ENCODE measurements at regions not wholly inside any gene's neighbourhood (a gene's known extent, or its start where the extent isn't known, plus 50 kb on each side); places are given as distances from the start of the nearest gene placed in this dataset.
"Not testable (repeated sequence)": the region's sequence is repeated elsewhere in the genome, so short reads cannot be mapped to it uniquely, and the experiment has no call there.

DNA sequence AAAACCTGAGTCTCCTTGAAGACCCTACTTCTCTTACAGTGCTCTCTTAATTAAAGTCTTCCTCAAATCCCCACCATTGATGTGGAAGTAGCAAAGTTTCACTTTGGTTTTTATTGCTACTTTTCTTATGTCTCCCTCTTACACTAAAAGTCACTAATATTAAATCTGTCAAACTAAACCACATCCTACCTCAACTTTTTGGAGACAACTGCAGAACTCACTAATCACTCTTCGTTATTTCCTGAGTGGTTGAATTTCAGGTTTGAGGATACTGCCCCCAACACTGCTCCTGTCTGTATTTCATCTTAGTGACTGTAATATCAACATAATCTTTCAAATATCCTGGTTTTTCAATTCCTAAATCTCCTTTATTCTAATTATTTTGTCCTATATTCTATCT, 213.0 kb upstream of the PDE3A start:
- H3K4me1 ChIP-seq (ENCODE audit: control insufficient read depth, insufficient read depth, low read length), result peaks cover 5% of the 10 kb centered on the region; the same call in 1 of the 2 replicates
- H3K27me3 ChIP-seq (ENCODE audit: control insufficient read depth, insufficient read depth, low read length), result no peaks in the 10 kb centered on the region
- H3K9me3 ChIP-seq (ENCODE audit: control insufficient read depth, insufficient read depth, low read length), result no peaks in the 10 kb centered on the region
- no peak overlapping the region for H3K4me3 ChIP-seq (ENCODE audit: low read depth, low read length)
- no peak overlapping the region for H3K9ac ChIP-seq (ENCODE audit: low read depth, low read length)
- no peak overlapping the region for H3K27ac ChIP-seq (ENCODE audit: low read depth, low read length)
- no peaks in the 10 kb centered on the region for H3K36me3 ChIP-seq (ENCODE audit: control insufficient read depth, insufficient read depth, low read length)

GRCh38 chr12:20160899-20161298, 207.4 kb upstream of the PDE3A start:
- H3K36me3 ChIP-seq (ENCODE audit: control insufficient read depth, insufficient read depth, low read length); H3K9me3 ChIP-seq (ENCODE audit: control insufficient read depth, insufficient read depth, low read length); H3K27ac ChIP-seq (ENCODE audit: low read depth, low read length); H3K9ac ChIP-seq (ENCODE audit: low read depth, low read length); H3K4me3 ChIP-seq (ENCODE audit: low read depth, low read length); H3K4me1 ChIP-seq (ENCODE audit: control insufficient read depth, insufficient read depth, low read length); H3K27me3 ChIP-seq (ENCODE audit: control insufficient read depth, insufficient read depth, low read length): not testable (repeated sequence)

GRCh38 chr12:20174528-20175175, 193.7 kb upstream of the PDE3A start:
- Histone ChIP-seq H3K27ac (ENCODE audit: low read depth, low read length) (no peak overlapping the region), H3K4me3 (ENCODE audit: low read depth, low read length) (no peak overlapping the region), H3K4me1 (ENCODE audit: control insufficient read depth, insufficient read depth, low read length) (no peaks in the 10 kb centered on the region), H3K9me3 (ENCODE audit: control insufficient read depth, insufficient read depth, low read length) (no peaks in the 10 kb centered on the region), H3K9ac (ENCODE audit: low read depth, low read length) (no peak overlapping the region), H3K27me3 (ENCODE audit: control insufficient read depth, insufficient read depth, low read length) (no peaks in the 10 kb centered on the region), H3K36me3 (ENCODE audit: control insufficient read depth, insufficient read depth, low read length) (no peaks in the 10 kb centered on the region)

- no peaks in the 10 kb centered on the region for H3K4me1 ChIP-seq (ENCODE audit: control insufficient read depth, insufficient read depth, low read length)
- no peaks in the 10 kb centered on the region for H3K9me3 ChIP-seq (ENCODE audit: control insufficient read depth, insufficient read depth, low read length)
- H3K4me3 ChIP-seq (ENCODE audit: low read depth, low read length), result no peak overlapping the region
- H3K9ac ChIP-seq (ENCODE audit: low read depth, low read length), result no peak overlapping the region
- no peaks in the 10 kb centered on the region for H3K27me3 ChIP-seq (ENCODE audit: control insufficient read depth, insufficient read depth, low read length)
- no peaks in the 10 kb centered on the region for H3K36me3 ChIP-seq (ENCODE audit: control insufficient read depth, insufficient read depth, low read length)
- H3K27ac ChIP-seq (ENCODE audit: low read depth, low read length), result no peak overlapping the region
Measured at GRCh38 chr12:20175704-20176388, 192.5 kb upstream of the PDE3A start.

- Histone ChIP-seq H3K9ac (ENCODE audit: low read depth, low read length) (no peak overlapping the region), H3K27me3 (ENCODE audit: control insufficient read depth, insufficient read depth, low read length) (no peaks in the 10 kb centered on the region), H3K9me3 (ENCODE audit: control insufficient read depth, insufficient read depth, low read length) (no peaks in the 10 kb centered on the region), H3K27ac (ENCODE audit: low read depth, low read length) (no peak overlapping the region), H3K4me3 (ENCODE audit: low read depth, low read length) (no peak overlapping the region), H3K4me1 (ENCODE audit: control insufficient read depth, insufficient read depth, low read length) (peaks cover 4% of the 10 kb centered on the region; the same call in 1 of the 2 replicates), H3K36me3 (ENCODE audit: control insufficient read depth, insufficient read depth, low read length) (no peaks in the 10 kb centered on the region)
Measured at GRCh38 chr12:20181416-20182180, 186.7 kb upstream of the PDE3A start.

DNA sequence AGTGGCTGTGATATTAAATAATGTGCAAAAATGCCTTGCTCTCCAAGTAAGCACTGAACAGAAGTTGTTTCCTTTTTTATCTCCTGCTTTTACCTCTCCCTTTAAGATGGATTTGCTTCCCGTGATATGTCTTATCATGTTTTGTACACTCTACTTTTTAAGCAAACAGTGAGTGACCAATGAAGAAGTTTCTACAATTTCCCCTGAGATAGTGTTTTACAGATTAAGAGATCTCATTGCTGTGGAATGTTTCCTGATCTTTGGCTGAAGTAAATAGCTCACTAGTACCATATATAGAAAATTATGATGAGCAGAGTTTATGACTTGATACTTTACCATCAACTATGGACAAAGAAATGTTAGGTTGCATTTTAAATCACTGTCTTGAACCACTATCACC, 184.8 kb upstream of the PDE3A start:
- Histone ChIP-seq H3K4me3 (ENCODE audit: low read depth, low read length) (no peak overlapping the region), H3K9ac (ENCODE audit: low read depth, low read length) (no peak overlapping the region), H3K36me3 (ENCODE audit: control insufficient read depth, insufficient read depth, low read length) (no peaks in the 10 kb centered on the region), H3K27ac (ENCODE audit: low read depth, low read length) (peak overlapping the region; percentile 16), H3K9me3 (ENCODE audit: control insufficient read depth, insufficient read depth, low read length) (no peaks in the 10 kb centered on the region), H3K4me1 (ENCODE audit: control insufficient read depth, insufficient read depth, low read length) (peaks cover 4% of the 10 kb centered on the region; the same call in 1 of the 2 replicates), H3K27me3 (ENCODE audit: control insufficient read depth, insufficient read depth, low read length) (no peaks in the 10 kb centered on the region)

DNA sequence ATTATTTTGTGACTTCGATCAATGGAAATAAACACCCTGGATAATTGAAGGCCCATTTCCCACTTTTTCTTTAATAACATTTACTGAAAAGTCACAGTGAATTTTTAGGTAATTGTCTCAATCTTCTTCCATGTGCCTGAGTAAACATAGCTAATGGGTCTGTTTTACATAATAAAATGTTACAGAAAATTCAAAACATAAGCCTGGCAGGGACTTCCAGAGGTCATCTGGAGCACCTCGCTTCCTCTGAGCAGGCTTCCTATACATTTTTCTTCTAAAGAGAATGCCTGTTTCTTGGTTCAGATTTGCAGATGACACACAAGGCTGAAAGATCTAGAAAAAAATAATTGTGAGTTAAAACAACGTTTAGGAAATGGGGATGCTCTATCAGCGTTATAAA, 183.8 kb upstream of the PDE3A start:
- Histone ChIP-seq H3K4me1 (ENCODE audit: control insufficient read depth, insufficient read depth, low read length) (peaks cover 4% of the 10 kb centered on the region; the same call in 1 of the 2 replicates), H3K27me3 (ENCODE audit: control insufficient read depth, insufficient read depth, low read length) (no peaks in the 10 kb centered on the region), H3K27ac (ENCODE audit: low read depth, low read length) (no peak overlapping the region), H3K4me3 (ENCODE audit: low read depth, low read length) (no peak overlapping the region), H3K9me3 (ENCODE audit: control insufficient read depth, insufficient read depth, low read length) (no peaks in the 10 kb centered on the region), H3K36me3 (ENCODE audit: control insufficient read depth, insufficient read depth, low read length) (no peaks in the 10 kb centered on the region), H3K9ac (ENCODE audit: low read depth, low read length) (no peak overlapping the region)

GRCh38 chr12:20187456-20187855, 180.9 kb upstream of the PDE3A start:
- H3K27ac ChIP-seq (ENCODE audit: low read depth, low read length), result no peak overlapping the region
- H3K4me3 ChIP-seq (ENCODE audit: low read depth, low read length), result no peak overlapping the region
- peaks cover 4% of the 10 kb centered on the region; the same call in 1 of the 2 replicates for H3K4me1 ChIP-seq (ENCODE audit: control insufficient read depth, insufficient read depth, low read length)
- no peaks in the 10 kb centered on the region for H3K9me3 ChIP-seq (ENCODE audit: control insufficient read depth, insufficient read depth, low read length)
- no peaks in the 10 kb centered on the region for H3K27me3 ChIP-seq (ENCODE audit: control insufficient read depth, insufficient read depth, low read length)
- no peaks in the 10 kb centered on the region for H3K36me3 ChIP-seq (ENCODE audit: control insufficient read depth, insufficient read depth, low read length)
- H3K9ac ChIP-seq (ENCODE audit: low read depth, low read length), result no peak overlapping the region

DNA sequence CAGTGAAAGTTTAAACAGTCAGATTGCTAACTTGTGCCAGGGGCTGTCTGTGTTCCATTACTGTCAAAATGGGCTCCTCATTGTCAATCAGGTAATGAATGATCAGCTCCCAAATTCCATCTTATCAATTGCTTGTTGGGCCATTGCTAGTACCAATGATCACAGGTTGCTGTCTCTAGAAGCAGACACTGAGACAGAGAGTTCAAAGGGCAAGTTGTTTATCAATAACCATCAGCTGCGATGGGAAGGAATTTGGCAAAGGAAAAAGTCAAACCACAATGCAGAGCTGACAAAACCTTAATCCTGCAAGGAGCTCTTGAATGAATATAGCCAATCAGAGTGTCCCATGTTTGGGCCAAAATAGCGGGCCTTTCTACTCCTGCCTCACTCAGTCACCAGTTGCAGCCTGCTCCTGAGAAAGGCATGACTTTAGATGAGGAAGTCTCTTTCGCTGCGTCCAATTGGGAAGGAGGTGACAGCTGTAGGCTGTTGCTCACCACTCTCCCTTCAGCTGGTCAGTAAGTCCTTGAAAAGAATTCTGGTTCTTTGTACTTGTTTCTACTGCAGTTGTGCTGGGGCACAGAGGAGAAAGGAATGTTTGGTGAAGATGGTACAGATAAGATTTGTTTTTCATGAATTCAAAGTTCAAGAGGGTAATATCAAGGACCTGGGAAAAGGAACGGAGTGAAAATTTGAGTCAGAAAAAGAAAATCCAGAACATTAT, 179.2 kb upstream of the PDE3A start:
- Histone ChIP-seq H3K4me1 (ENCODE audit: control insufficient read depth, insufficient read depth, low read length) (peaks cover 4% of the 10 kb centered on the region; the same call in 1 of the 2 replicates), H3K4me3 (ENCODE audit: low read depth, low read length) (no peak overlapping the region), H3K36me3 (ENCODE audit: control insufficient read depth, insufficient read depth, low read length) (no peaks in the 10 kb centered on the region), H3K27ac (ENCODE audit: low read depth, low read length) (peak overlapping the region; percentile 41), H3K27me3 (ENCODE audit: control insufficient read depth, insufficient read depth, low read length) (no peaks in the 10 kb centered on the region), H3K9ac (ENCODE audit: low read depth, low read length) (no peak overlapping the region), H3K9me3 (ENCODE audit: control insufficient read depth, insufficient read depth, low read length) (no peaks in the 10 kb centered on the region)

GRCh38 chr12:20189767-20190166, 178.6 kb upstream of the PDE3A start:
- H3K4me1 ChIP-seq (ENCODE audit: control insufficient read depth, insufficient read depth, low read length), result no peaks in the 10 kb centered on the region
- no peak overlapping the region for H3K9ac ChIP-seq (ENCODE audit: low read depth, low read length)
- H3K36me3 ChIP-seq (ENCODE audit: control insufficient read depth, insufficient read depth, low read length), result no peaks in the 10 kb centered on the region
- H3K4me3 ChIP-seq (ENCODE audit: low read depth, low read length), result no peak overlapping the region
- H3K27me3 ChIP-seq (ENCODE audit: control insufficient read depth, insufficient read depth, low read length), result no peaks in the 10 kb centered on the region
- H3K9me3 ChIP-seq (ENCODE audit: control insufficient read depth, insufficient read depth, low read length), result no peaks in the 10 kb centered on the region
- peak overlapping the region; percentile 11 for H3K27ac ChIP-seq (ENCODE audit: low read depth, low read length)

Measured in HUES48 (cell line).